ENCODE measurements at regions not wholly inside any gene's neighbourhood (a gene's known extent, or its start where the extent isn't known, plus 50 kb on each side); places are given as distances from the start of the nearest gene placed in this dataset.
"Not testable (repeated sequence)": the region's sequence is repeated elsewhere in the genome, so short reads cannot be mapped to it uniquely, and the experiment has no call there.

DNA sequence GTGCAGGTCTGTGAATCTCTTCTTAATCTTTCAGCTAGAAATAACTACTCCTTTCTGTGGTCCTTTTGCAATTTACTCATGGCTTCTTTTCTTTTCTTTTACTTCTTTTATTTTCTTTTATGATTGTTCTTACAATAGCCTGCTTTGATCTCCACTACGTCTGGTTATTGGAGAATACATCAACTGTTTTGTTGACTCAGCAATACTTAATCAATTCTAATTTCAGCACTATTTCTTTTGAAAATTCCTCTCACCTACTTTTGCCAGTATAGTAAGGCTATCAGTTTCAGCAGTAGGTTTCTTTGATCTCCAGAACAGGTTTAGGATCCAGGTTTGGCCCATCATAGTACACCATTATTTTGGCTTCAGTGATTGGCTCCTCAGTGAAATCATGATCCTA lies 111.8 kb upstream of the DPP10 start:
- no peaks in the 10 kb centered on the region for H3K27me3 ChIP-seq
- H3K36me3 ChIP-seq, result no peaks in the 10 kb centered on the region
- H3K9ac ChIP-seq, result no peak overlapping the region
- no peaks in the 10 kb centered on the region for H4K20me1 ChIP-seq
- H3K4me1 ChIP-seq, result no peaks in the 10 kb centered on the region
- no peak for TF ChIP-seq Cebpa-rat (IDR thresholded peaks at IDR 0.05)
- H3K27ac ChIP-seq, result no peak overlapping the region
- no peak overlapping the region for H3K4me3 ChIP-seq
- no peaks in the 10 kb centered on the region for H3K9me3 ChIP-seq (replicated peaks in 1 of 11)
- H3K4me2 ChIP-seq, result no peak overlapping the region

DNA sequence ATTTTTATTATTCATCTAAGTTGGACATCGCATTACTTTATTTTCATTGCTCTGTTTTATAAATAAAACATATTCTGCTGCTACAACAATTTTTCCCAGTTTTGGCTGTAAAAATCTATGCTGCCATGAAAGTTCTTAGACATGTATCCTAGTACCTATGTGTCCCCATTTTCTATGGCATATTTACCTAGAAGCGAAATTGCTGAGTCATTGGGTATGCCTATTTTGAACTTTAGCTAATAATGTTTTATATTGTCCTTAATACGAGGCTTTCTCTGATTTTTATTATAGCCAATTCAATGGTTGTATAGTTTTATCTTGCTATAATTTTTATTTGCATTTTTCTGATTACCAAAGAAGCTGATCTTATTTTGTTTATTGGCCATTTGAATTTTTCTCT lies 110.5 kb upstream of the DPP10 start:
- Histone ChIP-seq H3K9me3 (replicated peaks in 1 of 11) (no peaks in the 10 kb centered on the region), H3K4me3 (no peak overlapping the region), H3K9ac (no peak overlapping the region), H3K27me3 (no peaks in the 10 kb centered on the region), H3K4me1 (no peaks in the 10 kb centered on the region), H3K36me3 (no peaks in the 10 kb centered on the region), H3K27ac (no peak overlapping the region), H4K20me1 (no peaks in the 10 kb centered on the region), H3K4me2 (no peak overlapping the region)
- no peak for TF ChIP-seq Cebpa-rat (IDR thresholded peaks at IDR 0.05)

DNA sequence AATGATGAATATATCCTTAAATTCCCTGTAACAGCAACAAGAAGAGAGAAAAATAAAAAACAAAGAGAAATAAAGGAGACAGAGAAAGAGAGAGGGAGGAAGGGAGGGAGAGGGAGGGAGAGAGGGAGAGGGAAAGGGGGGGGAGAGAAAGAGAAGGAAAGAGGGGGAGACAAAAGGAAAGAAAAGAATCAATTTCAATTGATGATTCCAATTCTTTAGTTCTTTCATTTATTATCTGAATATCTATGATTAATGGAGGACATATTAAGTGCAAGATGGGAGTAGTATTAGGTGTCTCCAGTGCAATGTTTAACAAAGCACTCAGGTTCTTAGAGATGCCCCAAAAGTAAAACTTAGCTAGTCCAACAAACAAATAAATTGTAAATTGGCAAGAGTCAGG lies 97.2 kb upstream of the DPP10 start:
- no peak for TF ChIP-seq Cebpa-rat (IDR thresholded peaks at IDR 0.05)
- H3K9me3 ChIP-seq (replicated peaks in 1 of 11), result no peaks in the 10 kb centered on the region
- no peak overlapping the region for H3K4me2 ChIP-seq
- no peak overlapping the region for H3K9ac ChIP-seq
- no peaks in the 10 kb centered on the region for H3K36me3 ChIP-seq
- no peak overlapping the region for H3K27ac ChIP-seq
- H4K20me1 ChIP-seq, result no peaks in the 10 kb centered on the region
- H3K27me3 ChIP-seq, result no peaks in the 10 kb centered on the region
- H3K4me1 ChIP-seq, result no peaks in the 10 kb centered on the region
- H3K4me3 ChIP-seq, result no peak overlapping the region

DNA sequence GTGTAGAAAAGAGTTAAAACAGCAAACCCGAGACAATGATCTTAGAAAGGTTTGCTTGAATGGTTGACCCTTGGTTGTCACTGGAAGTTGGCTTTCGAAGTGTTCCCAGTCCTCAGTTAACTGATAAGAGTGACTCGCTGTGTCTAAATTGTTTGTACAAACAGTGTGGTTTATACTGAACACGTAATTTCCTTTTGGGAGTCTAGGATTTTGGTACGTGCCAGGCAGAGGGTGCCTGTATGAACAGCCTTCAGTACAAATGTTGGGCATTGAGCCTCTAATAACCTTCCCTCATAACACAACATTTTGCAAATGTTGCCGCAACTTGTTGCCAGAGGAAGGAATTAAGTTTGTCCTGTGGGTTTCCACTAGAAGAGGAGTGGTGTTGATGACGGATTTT lies 95.8 kb upstream of the DPP10 start:
- no peaks in the 10 kb centered on the region for H3K9me3 ChIP-seq (replicated peaks in 1 of 11)
- H3K9ac ChIP-seq, result no peak overlapping the region
- no peaks in the 10 kb centered on the region for H3K27me3 ChIP-seq
- H3K36me3 ChIP-seq, result no peaks in the 10 kb centered on the region
- H3K4me1 ChIP-seq, result no peaks in the 10 kb centered on the region
- TF ChIP-seq Cebpa-rat (IDR thresholded peaks at IDR 0.05), result no peak
- H3K27ac ChIP-seq, result no peak overlapping the region
- H4K20me1 ChIP-seq, result no peaks in the 10 kb centered on the region
- H3K4me2 ChIP-seq, result no peak overlapping the region
- no peak overlapping the region for H3K4me3 ChIP-seq

DNA sequence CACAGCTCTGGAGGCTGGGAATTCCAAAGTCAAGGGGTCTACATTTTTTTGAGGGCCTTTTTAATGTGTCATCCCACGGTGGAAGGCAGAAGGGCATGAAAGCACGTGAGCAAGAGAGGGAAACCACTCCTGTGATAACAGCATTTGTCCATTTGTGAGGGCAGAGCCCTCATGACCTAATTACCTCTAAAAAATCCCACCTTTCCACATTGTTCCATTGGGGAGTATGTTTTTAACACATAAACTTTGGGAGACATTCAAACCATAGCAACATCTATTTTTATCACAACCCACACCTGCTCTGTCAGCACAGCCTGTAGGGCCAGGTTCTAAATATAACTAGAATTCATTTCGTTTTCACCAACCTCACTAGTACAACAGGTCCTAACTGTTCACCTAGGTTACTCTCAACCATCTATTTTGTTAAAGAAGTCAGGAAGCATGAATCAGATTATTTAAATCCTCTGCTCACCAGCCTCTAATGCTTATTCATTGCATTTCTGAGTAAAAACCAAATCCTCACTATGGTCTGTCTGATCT lies 92.2 kb upstream of the DPP10 start:
- Histone ChIP-seq H3K4me1 (no peaks in the 10 kb centered on the region), H3K36me3 (no peaks in the 10 kb centered on the region), H3K4me2 (no peak overlapping the region), H3K27me3 (no peaks in the 10 kb centered on the region), H3K27ac (no peak overlapping the region), H4K20me1 (no peaks in the 10 kb centered on the region), H3K9ac (no peak overlapping the region), H3K9me3 (replicated peaks in 1 of 11) (no peaks in the 10 kb centered on the region), H3K4me3 (no peak overlapping the region)
- TF ChIP-seq Cebpa-rat (IDR thresholded peaks at IDR 0.05), result no peak

DNA sequence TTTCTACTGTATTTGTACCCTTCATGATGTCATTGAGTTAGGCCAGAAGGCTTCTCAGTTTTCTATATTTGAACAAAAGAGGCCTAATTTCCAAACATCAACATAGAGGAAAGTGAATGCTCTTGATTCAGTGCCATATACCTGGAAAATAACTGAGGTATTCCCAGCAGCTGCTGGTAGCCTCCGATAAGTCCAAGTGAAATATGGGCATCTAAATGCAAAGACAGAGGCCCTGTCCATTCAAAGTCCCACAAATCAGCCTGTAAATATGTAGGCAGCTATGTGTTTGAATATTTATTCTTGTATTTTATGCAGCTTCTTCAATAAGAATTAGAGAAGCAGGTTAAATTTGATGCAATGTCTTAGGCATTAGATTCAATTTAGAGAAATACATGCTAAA lies 89.5 kb upstream of the DPP10 start:
- H3K27me3 ChIP-seq, result no peaks in the 10 kb centered on the region
- no peak overlapping the region for H3K4me2 ChIP-seq
- no peaks in the 10 kb centered on the region for H3K36me3 ChIP-seq
- H4K20me1 ChIP-seq, result no peaks in the 10 kb centered on the region
- TF ChIP-seq Cebpa-rat (IDR thresholded peaks at IDR 0.05), result no peak
- H3K4me1 ChIP-seq, result no peaks in the 10 kb centered on the region
- no peak overlapping the region for H3K9ac ChIP-seq
- no peak overlapping the region for H3K4me3 ChIP-seq
- no peaks in the 10 kb centered on the region; a peak in 1 of 22 replicates for H3K9me3 ChIP-seq (replicated peaks in 1 of 11)
- H3K27ac ChIP-seq, result no peak overlapping the region

DNA sequence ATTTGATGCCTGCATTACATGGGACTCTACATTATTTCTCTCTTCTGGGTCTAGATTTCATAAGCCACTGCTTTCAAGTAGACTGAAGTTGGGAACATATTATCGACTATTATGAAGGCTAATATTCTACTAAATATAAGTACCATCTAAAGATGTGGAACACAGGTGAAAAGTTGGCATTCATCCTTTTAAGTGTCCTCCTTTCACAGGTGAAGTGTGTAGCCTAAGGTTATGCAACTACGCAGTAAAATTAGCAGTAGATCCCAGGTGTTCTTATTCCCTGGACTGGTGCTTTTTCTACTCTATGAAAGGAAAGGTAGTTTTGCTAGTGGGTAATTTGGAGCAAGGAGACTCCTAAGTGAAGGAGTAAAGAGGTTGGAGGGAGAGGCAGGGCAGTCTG lies 88.2 kb upstream of the DPP10 start:
- Histone ChIP-seq H3K36me3 (no peaks in the 10 kb centered on the region), H3K27me3 (no peaks in the 10 kb centered on the region), H4K20me1 (no peaks in the 10 kb centered on the region), H3K4me3 (no peak overlapping the region), H3K4me1 (no peaks in the 10 kb centered on the region), H3K4me2 (no peak overlapping the region), H3K9me3 (replicated peaks in 1 of 11) (no peaks in the 10 kb centered on the region; a peak in 1 of 22 replicates), H3K9ac (no peak overlapping the region), H3K27ac (no peak overlapping the region)
- TF ChIP-seq Cebpa-rat (IDR thresholded peaks at IDR 0.05), result no peak

DNA sequence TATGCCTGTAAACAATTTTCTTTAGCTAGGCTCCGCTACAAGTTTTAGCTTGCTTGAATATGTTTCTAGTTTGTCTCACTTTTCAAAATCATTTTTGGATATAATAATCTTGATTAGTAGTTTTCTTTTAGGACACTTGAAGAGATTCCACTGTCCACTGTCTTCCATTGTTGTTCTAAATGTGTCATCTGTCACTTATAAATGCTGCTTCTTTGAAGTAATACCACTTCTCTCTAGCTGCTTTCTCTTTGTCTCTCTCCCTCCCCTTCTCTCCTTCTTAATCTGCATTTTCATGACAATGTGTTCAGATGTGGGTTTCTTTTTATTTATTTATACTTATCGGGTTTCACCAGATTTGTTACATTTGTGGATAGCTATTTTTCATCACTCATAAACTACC lies 73.7 kb upstream of the DPP10 start:
- Histone ChIP-seq H3K9ac (no peak overlapping the region), H3K27ac (no peak overlapping the region), H3K4me2 (no peak overlapping the region), H3K4me3 (no peak overlapping the region), H3K27me3 (no peaks in the 10 kb centered on the region), H3K36me3 (no peaks in the 10 kb centered on the region), H3K4me1 (no peaks in the 10 kb centered on the region), H3K9me3 (replicated peaks in 1 of 11) (peaks cover 16 to 31% (median 21%) of the 10 kb centered on the region in 11 experiments), H4K20me1 (no peaks in the 10 kb centered on the region)
- TF ChIP-seq Cebpa-rat (IDR thresholded peaks at IDR 0.05), result no peak

DNA sequence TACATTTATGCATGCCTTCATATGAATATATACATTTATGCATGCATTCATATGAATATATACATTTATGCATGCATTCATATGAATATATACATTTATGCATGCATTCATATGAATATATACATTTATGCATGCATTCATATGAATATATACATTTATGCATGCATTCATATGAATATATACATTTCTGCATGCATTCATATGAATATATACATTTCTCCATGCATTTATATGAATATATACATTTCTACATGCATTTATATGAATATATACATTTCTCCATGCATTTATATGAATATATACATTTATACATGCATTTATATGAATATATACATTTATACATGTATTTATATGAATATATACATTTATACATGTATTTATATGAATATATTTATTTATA lies 70.7 kb upstream of the DPP10 start:
- not testable (repeated sequence) for H3K9ac ChIP-seq, H3K4me1 ChIP-seq, H3K27me3 ChIP-seq, H3K27ac ChIP-seq, H4K20me1 ChIP-seq, H3K4me3 ChIP-seq, H3K4me2 ChIP-seq, H3K36me3 ChIP-seq
- H3K9me3 ChIP-seq (replicated peaks in 1 of 11), result peaks cover 16 to 31% (median 21%) of the 10 kb centered on the region in 11 experiments

DNA sequence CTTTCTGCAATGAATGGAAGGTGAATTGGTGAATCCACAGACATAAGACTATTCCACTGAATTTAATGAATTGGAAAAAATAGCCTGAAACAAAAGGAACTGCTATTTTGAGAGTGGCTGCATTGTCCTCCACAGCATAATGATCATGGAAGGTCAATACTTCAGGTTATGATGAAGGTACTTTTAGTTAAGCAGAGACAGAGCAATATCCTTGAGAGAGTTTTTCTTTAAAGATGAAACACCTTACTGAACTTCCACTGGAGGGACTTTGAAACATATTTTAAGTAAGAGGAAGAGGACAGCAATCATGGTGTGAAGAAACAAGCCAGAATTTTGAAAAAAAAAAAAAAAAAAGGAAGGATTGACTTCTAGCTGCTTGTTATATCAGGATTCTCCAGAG lies 68.8 kb upstream of the DPP10 start:
- Histone ChIP-seq H3K4me3 (no peak overlapping the region), H4K20me1 (no peaks in the 10 kb centered on the region), H3K27me3 (no peaks in the 10 kb centered on the region), H3K27ac (no peak overlapping the region), H3K4me1 (no peaks in the 10 kb centered on the region), H3K9me3 (replicated peaks in 1 of 11) (peaks cover 9 to 19% (median 13%) of the 10 kb centered on the region in 11 experiments), H3K4me2 (no peak overlapping the region), H3K36me3 (no peaks in the 10 kb centered on the region), H3K9ac (no peak overlapping the region)
- no peak for TF ChIP-seq Cebpa-rat (IDR thresholded peaks at IDR 0.05)

DNA sequence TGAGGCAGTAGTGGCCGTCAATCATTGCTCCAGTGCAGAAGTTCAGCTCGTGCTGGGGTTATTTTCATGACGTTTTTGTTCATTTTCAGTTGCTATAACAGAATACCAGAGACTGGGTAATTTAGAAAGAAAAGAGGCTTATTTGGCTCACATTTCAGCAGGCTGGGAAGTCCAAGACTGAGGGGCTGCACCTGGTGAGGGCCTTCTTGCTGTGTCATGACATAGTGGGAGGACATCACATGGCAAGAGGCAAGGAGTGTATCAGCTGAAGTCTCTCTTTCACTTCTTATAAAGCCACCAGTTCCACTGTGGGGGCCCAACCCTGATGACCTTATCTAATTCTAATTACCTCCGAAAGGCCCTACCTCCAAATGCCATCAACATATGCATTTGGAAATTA lies 58.0 kb upstream of the DPP10 start:
- Histone ChIP-seq H3K36me3 (no peaks in the 10 kb centered on the region), H3K9me3 (replicated peaks in 1 of 11) (no peaks in the 10 kb centered on the region), H3K9ac (no peak overlapping the region), H3K4me3 (no peak overlapping the region), H3K27ac (no peak overlapping the region), H3K4me2 (no peak overlapping the region), H3K27me3 (no peaks in the 10 kb centered on the region), H3K4me1 (no peaks in the 10 kb centered on the region), H4K20me1 (no peaks in the 10 kb centered on the region)
- 0 out of 22 replicates have a peak, but pooled peaks of 1 of the 11 experiments have one; percentile 2 for TF ChIP-seq Cebpa-rat (IDR thresholded peaks at IDR 0.05)

Data from BLaER1 treated with 17β-estradiol and CSF1 and Interleukin-3, amounts not matched to agents 10 nM and 100 nM (cell line).